HG02623 (cell line): ENCODE measurements at regions not wholly inside any gene's neighbourhood (a gene's known extent, or its start where the extent isn't known, plus 50 kb on each side); places are given as distances from the start of the nearest gene placed in this dataset.

ENCODE experiments used
- ATAC-seq: cut with Tn5 transposase; IDR thresholded peaks from one replicate; pipeline ENCODE4 v1.9.1; 2021; ENCODE audit warnings: moderate library complexity; ENCODE audit not compliant: unreplicated experiment

GRCh38 chr6:131382631-131383030 is 190.4 kb upstream of the ARG1 start:
- no peak for ATAC-seq

- ATAC-seq, result no peak
Measured at GRCh38 chr6:131383421-131384411, 189.3 kb upstream of the ARG1 start.

GRCh38 chr6:131387562-131388447 is 185.2 kb upstream of the ARG1 start:
- ATAC-seq, result no peak

- no peak for ATAC-seq
Measured at GRCh38 chr6:131390322-131390721, 182.7 kb upstream of the ARG1 start.

- ATAC-seq, result no peak
Measured at GRCh38 chr6:131391116-131391515, 181.9 kb upstream of the ARG1 start.

GRCh38 chr6:131393433-131393832 is 179.6 kb upstream of the ARG1 start:
- ATAC-seq, result no peak

GRCh38 chr6:131394768-131395432 is 178.1 kb upstream of the ARG1 start:
- no peak for ATAC-seq

GRCh38 chr6:131398176-131398575 is 174.8 kb upstream of the ARG1 start:
- no peak for ATAC-seq

GRCh38 chr6:131399433-131399832 is 173.6 kb upstream of the ARG1 start:
- ATAC-seq, result no peak

GRCh38 chr6:131400054-131400778 is 172.8 kb upstream of the ARG1 start:
- no peak for ATAC-seq

GRCh38 chr6:131400779-131401496 is 172.1 kb upstream of the ARG1 start:
- ATAC-seq, result no peak

GRCh38 chr6:131408811-131409210 is 164.2 kb upstream of the ARG1 start:
- ATAC-seq, result no peak

- no peak for ATAC-seq
Measured at GRCh38 chr6:131410785-131411184, 162.2 kb upstream of the ARG1 start.

- no peak for ATAC-seq
Measured at GRCh38 chr6:131412960-131413830, 159.8 kb upstream of the ARG1 start.

- ATAC-seq, result no peak
Measured at GRCh38 chr6:131413831-131414191, 159.2 kb upstream of the ARG1 start.

GRCh38 chr6:131414956-131415355 is 158.1 kb upstream of the ARG1 start:
- no peak for ATAC-seq

- ATAC-seq, result no peak
Measured at GRCh38 chr6:131418441-131418840, 154.6 kb upstream of the ARG1 start.

- ATAC-seq, result no peak
Measured at GRCh38 chr6:131419702-131420101, 153.3 kb upstream of the ARG1 start.

- no peak for ATAC-seq
Measured at GRCh38 chr6:131424016-131424415, 149.0 kb upstream of the ARG1 start.
